T-cell (primary cell): ENCODE measurements at regions not wholly inside any gene's neighbourhood (a gene's known extent, or its start where the extent isn't known, plus 50 kb on each side); places are given as distances from the start of the nearest gene placed in this dataset.

Experiments
- ATAC-seq, 4 experiments: fragments of 200-7000 bp in 3 of 4; fragments of 150-1000 bp in 1 of 4; cut with Tn5 transposase; replicated peaks in 1 of 4; 1 replicate in 3 of 4; 2 replicates in 1 of 4; pipeline ENCODE4 v1.10.0; 2021; ENCODE audit warnings: moderate library complexity in 3 of 4, mild to moderate bottlenecking in 2 of 4, moderate number of reproducible peaks in 1 of 4
- CTCF ChIA-PET, 2 donors: fragments of 300-600 bp; sonication (Branson Sonifier 250); formaldehyde crosslinking; loops; one replicate each; lab custom pipeline; 2022; ENCODE audit warnings: antibody characterized with exemption in 2 of 2; lab: Charles Lee
- POLR2A ChIA-PET, 2 donors: fragments of 300-600 bp; sonication (Branson Sonifier 250); formaldehyde crosslinking; loops; one replicate each; lab custom pipeline; 2022; ENCODE audit warnings: antibody characterized with exemption in 2 of 2; lab: Charles Lee
- DNase-seq, 35 experiments: peaks; one replicate each; pipeline versions ENCODE4 v3.0.0 to v3.0.0-alpha.2; 2013 to 2023
- H3K27ac ChIP-seq: one replicate; pipeline ENCODE4 v1.5.1; 2013; ENCODE audit warnings: low read length
- H3K27me3 ChIP-seq, 2 experiments: replicated peaks in 1 of 2; 1 replicate in 1 of 2; 2 replicates in 1 of 2; pipeline versions ENCODE4 v1.6.1 to v1.7.0; 2013; ENCODE audit warnings: low read length in 1 of 2, mixed read lengths in 1 of 2; ENCODE audit not compliant: control insufficient read depth in 2 of 2, insufficient read depth in 2 of 2; ENCODE audit errors: extremely low read depth in 1 of 2
- H3K36me3 ChIP-seq, 2 donors: 1 replicate in 1 of 2; 2 replicates in 1 of 2; pipeline versions ENCODE4 v1.6.1 to v1.7.0; 2013; ENCODE audit warnings: low read length in 1 of 2; ENCODE audit not compliant: control insufficient read depth in 2 of 2, insufficient read depth in 1 of 2; ENCODE audit errors: extremely low read depth in 1 of 2
- H3K4me1 ChIP-seq, 2 experiments: 1 replicate in 1 of 2; 2 replicates in 1 of 2; pipeline versions ENCODE4 v1.6.1 to v1.7.0; 2013; ENCODE audit warnings: low read length in 2 of 2, mixed read lengths in 1 of 2; ENCODE audit not compliant: insufficient read depth in 2 of 2, control insufficient read depth in 1 of 2; ENCODE audit errors: extremely low read depth in 1 of 2
- H3K4me3 ChIP-seq, 2 donors: 1 replicate in 1 of 2; 2 replicates in 1 of 2; pipeline versions ENCODE4 v1.5.1 to v1.7.0; 2013; ENCODE audit warnings: mild to moderate bottlenecking in 2 of 2, low read length in 1 of 2, moderate library complexity in 1 of 2; ENCODE audit not compliant: control insufficient read depth in 1 of 2; ENCODE audit errors: extremely low read depth in 1 of 2
- H3K9me3 ChIP-seq: 2 replicates; pipeline ENCODE4 v1.7.0; 2013
- H3K27ac Mint-ChIP-seq, 2 donors: one replicate each; pipeline ENCODE4 v1.8.0; 2020 to 2021; ENCODE audit warnings: mild to moderate bottlenecking in 2 of 2, mixed read lengths in 2 of 2
- H3K27me3 Mint-ChIP-seq, 2 donors: one replicate each; pipeline ENCODE4 v1.8.0; 2021 to 2022; ENCODE audit warnings: mixed read lengths in 2 of 2
- H3K36me3 Mint-ChIP-seq: one replicate; pipeline ENCODE4 v1.8.0; 2021; ENCODE audit warnings: mixed read lengths
- H3K4me1 Mint-ChIP-seq, 3 donors: one replicate each; pipeline ENCODE4 v1.8.0; 2020 to 2022; ENCODE audit warnings: mixed read lengths in 3 of 3, mild to moderate bottlenecking in 1 of 3
- H3K4me3 Mint-ChIP-seq, 3 donors: one replicate each; pipeline ENCODE4 v1.8.0; 2020 to 2022; ENCODE audit warnings: mild to moderate bottlenecking in 3 of 3, mixed read lengths in 3 of 3, moderate library complexity in 3 of 3
- H3K9me3 Mint-ChIP-seq, 3 donors: one replicate each; pipeline ENCODE4 v1.8.0; 2020 to 2022; ENCODE audit warnings: mixed read lengths in 3 of 3
- whole genome bisulfite sequencing: methylation state at CpG from one replicate; pipeline ENCODE4 v1.1.5; 2013; ENCODE audit warnings: missing lambda C conversion rate; ENCODE audit not compliant: insufficient coverage; 5-methylcytosine and 5-hydroxymethylcytosine counted together

DNA sequence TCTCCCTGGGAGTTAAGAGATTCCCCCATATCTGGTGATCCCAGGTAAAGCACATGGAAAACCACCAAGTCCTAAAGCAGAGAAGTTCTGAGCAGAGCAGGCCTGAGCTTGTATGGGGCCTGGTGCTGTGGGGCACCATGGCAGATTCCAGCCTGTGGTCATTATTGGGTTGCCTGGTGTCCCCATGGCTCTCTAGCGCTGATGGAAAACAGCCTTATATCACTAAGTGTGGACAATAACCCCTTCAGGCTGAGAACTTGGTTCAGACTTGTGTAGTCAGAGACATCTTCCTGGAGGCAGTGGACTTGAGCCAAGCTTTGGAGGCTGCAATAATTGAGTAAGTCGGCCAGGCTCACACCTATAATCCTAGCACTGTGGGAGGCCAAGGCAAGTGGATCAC lies 96.8 kb downstream of the MCFD2 start:
- Mint-ChIP-seq H3K27me3 (peaks cover 3 to 4% of the 10 kb centered on the region in 2 donors), H3K36me3 (no peaks in the 10 kb centered on the region), H3K4me1 (no peaks in the 10 kb centered on the region), H3K4me3 (no peak overlapping the region), H3K9me3 (no peaks in the 10 kb centered on the region), H3K27ac (no peak overlapping the region)
- ChIA-PET CTCF (no interaction called here), POLR2A (no interaction called here)
- Histone ChIP-seq H3K27me3 (peaks cover 0 to 33% of the 10 kb centered on the region in 2 experiments), H3K27ac (no peak overlapping the region), H3K9me3 (no peaks in the 10 kb centered on the region), H3K4me1 (no peaks in the 10 kb centered on the region), H3K4me3 (no peak overlapping the region), H3K36me3 (no peaks in the 10 kb centered on the region)
- WGBS = 93% methylated on average over 2 of the region's 2 CpGs
- ATAC-seq (no peak), DNase-seq (no peak)

DNA sequence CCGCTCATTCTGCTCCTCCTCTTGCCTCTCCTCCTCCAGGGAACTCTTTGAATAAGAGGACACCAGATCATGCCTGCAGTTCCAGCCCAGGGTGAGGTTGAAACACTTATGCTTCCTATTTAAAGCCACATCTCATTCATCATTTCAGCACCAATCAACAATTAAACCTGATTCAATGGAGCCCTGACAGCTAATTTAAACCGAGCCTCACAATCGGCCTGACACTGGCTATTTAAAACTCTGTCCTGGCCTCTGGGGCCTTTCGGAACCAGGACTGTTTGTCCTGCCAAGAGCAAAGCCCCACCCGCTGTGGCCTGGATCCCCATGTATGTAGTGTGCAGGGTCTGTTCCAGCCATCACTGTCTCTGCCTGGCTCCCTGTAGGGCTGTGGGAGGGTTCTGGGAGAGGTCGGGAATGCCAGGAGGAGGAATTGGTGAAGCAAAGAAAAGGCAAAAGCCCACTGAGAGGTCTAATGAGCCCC lies 97.4 kb downstream of the MCFD2 start:
- CTCF ChIA-PET = no interaction called here
- H3K27me3 Mint-ChIP-seq = peaks cover 3% of the 10 kb centered on the region in 2 donors
- Histone ChIP-seq H3K27me3 (peaks cover 0 to 30% of the 10 kb centered on the region in 2 experiments), H3K4me3 (no peak overlapping the region), H3K36me3 (no peaks in the 10 kb centered on the region), H3K9me3 (no peaks in the 10 kb centered on the region), H3K27ac (no peak overlapping the region), H3K4me1 (no peaks in the 10 kb centered on the region)
- DNase-seq = no peak
- H3K4me1 Mint-ChIP-seq = no peaks in the 10 kb centered on the region
- H3K27ac Mint-ChIP-seq = no peak overlapping the region
- no peak overlapping the region for H3K4me3 Mint-ChIP-seq
- H3K9me3 Mint-ChIP-seq = no peaks in the 10 kb centered on the region
- POLR2A ChIA-PET = no interaction called here
- 79% methylated on average over 6 of the region's 6 CpGs for WGBS
- ATAC-seq = no peak
- no peaks in the 10 kb centered on the region for H3K36me3 Mint-ChIP-seq

DNA sequence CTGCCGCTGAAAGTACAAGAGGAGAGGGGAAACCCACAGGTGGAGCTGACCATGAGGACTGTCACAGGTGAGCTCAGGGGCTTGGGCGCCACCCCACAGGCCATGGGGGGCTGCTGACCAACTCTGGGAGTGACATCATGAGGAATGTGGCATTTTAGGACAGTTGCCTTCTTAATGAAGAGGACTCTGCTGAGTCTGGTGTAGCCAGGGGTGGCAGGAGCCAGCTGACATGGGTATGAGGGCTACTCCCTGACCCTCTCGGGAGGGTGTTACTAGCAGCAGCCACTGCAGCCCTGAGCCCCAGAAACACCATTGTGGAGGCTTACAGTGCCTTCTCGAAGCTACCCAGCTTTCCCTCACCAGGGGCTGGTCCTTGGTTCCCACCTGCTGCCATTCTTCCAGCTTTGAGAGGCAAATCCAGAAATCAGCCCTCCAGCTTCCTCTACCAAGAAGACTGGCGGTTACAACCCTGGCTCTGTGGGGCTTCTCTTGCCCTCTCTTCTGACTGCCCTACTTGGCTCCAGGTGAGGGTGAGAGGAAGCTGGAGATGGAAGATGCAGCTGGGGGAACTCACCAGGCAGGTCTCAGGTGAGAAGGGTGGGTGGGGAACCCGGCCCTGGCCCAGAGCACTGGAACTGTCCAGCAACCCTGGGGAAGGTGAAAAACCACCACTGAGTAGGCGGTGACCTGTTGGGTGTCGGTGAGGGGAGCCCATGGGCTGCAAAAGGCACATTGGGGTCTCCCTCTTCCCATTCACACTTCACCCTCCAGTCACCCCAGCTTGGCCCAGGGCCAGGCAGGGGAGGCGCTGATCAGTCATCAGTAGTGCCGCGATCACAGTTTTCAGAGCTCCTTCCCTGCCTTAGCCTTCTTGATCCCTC lies 98.5 kb downstream of the MCFD2 start:
- H3K9me3 Mint-ChIP-seq = no peaks in the 10 kb centered on the region
- H3K27me3 ChIP-seq = peaks cover 0 to 28% of the 10 kb centered on the region in 2 experiments
- H3K36me3 Mint-ChIP-seq = no peaks in the 10 kb centered on the region
- POLR2A ChIA-PET = interaction anchor here in 1 of 2 donors (0.8 kb wide), 1 partner anchor 22 kb away, joined by 3 read pairs; no protein-coding TSS in a partner anchor
- 92% methylated on average over 4 of the region's 11 CpGs for WGBS
- no peaks in the 10 kb centered on the region for H3K9me3 ChIP-seq
- no peak overlapping the region for H3K4me3 ChIP-seq
- no peaks in the 10 kb centered on the region for H3K36me3 ChIP-seq
- H3K4me1 Mint-ChIP-seq = no peaks in the 10 kb centered on the region
- no peak overlapping the region for H3K27ac ChIP-seq
- CTCF ChIA-PET = no interaction called here
- DNase-seq (no peak), ATAC-seq (no peak)
- no peak overlapping the region for H3K27ac Mint-ChIP-seq
- no peak overlapping the region for H3K4me3 Mint-ChIP-seq
- H3K4me1 ChIP-seq = no peaks in the 10 kb centered on the region
- H3K27me3 Mint-ChIP-seq = peaks cover 5 to 6% of the 10 kb centered on the region in 2 donors

DNA sequence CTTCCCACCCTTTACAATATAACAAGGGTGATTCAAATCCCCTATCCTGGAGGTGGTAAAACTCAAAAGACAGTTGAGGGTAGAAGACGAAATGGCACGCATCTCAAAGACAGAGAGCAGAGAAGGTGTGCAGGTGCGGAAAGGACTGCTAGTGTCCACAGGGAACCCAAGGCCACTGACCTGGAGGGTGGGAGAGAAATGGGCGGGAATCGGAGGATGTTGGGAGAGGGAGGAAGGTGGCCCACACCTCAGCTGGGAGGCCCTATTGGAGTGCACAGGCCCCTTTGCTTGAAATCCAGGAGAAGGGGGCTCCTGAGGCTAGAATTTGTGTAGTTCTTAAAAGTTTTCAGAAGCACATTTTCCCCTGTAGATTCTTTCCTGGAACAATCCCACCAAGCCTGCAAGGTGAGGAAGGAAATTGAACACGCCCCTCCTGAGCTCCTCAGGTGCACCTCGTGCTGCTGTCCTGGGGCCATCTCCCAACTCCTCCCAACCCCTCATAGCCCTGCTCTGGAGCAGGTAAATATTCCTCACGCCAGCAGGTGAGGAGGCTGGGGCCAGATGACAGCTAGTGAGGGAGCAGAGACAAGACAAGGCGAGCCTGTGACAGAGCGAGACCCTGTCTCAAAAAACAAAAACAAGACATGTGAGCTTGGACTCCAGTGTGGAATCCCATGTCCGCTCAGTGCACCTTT lies 99.3 kb downstream of the MCFD2 start:
- Histone ChIP-seq H3K9me3 (no peaks in the 10 kb centered on the region), H3K4me3 (no peak overlapping the region), H3K4me1 (no peaks in the 10 kb centered on the region), H3K36me3 (no peaks in the 10 kb centered on the region), H3K27me3 (peaks cover 0 to 27% of the 10 kb centered on the region in 2 experiments), H3K27ac (no peak overlapping the region)
- Mint-ChIP-seq H3K36me3 (no peaks in the 10 kb centered on the region), H3K27ac (no peak overlapping the region), H3K9me3 (no peaks in the 10 kb centered on the region), H3K27me3 (peaks cover 7 to 11% of the 10 kb centered on the region in 2 donors), H3K4me3 (no peak overlapping the region), H3K4me1 (no peaks in the 10 kb centered on the region)
- 89% methylated on average over 8 of the region's 11 CpGs for WGBS
- ChIA-PET POLR2A (interaction anchor here (0.5 to 0.8 kb wide), 2 partner anchors 21 to 118 kb away, joined by 3 to 6 read pairs; no protein-coding TSS in a partner anchor), CTCF (no interaction called here)
- ATAC-seq (no peak), DNase-seq (no peak)

DNA sequence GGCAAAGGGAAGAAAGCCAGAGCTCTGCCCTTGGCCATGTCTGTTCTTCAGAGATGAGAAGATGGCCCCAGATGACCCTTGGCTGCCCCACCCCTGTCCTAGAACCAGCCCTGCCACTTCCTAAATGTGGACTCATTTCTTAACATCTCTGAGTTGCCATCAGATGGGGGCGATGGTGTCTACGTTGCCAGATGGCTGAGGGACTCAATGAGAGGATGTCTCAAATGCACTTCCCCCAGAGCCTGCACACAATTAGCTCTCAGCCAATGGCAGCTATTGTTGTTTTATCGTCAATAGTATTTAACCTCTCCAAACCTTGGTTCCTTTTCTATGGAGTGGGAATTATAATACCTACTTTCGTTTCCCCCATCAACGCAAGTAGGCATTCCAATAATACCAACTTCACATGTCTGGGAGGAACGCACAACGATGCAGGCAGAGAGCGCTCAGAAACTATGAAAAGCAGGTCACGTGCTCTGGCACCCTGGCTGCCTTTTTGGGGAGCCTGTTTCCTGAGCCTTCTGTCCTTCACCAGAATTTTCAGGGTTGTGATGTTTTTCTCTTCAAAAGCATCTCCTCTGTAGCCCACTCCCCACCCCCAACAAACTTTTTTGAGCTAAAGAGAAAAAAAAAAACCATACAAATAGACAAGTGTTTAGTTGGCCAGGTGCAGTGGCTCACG lies 100.3 kb downstream of the MCFD2 start:
- no peaks in the 10 kb centered on the region for H3K36me3 ChIP-seq
- ATAC-seq = no peak
- no peak for DNase-seq
- no peak overlapping the region for H3K27ac Mint-ChIP-seq
- H3K27me3 Mint-ChIP-seq = peaks cover 7 to 9% of the 10 kb centered on the region in 2 donors
- no peak overlapping the region for H3K4me3 ChIP-seq
- H3K27ac ChIP-seq = no peak overlapping the region
- 91% methylated on average over 5 of the region's 10 CpGs for WGBS
- H3K4me1 ChIP-seq = no peaks in the 10 kb centered on the region
- H3K9me3 ChIP-seq = no peaks in the 10 kb centered on the region
- H3K4me3 Mint-ChIP-seq = no peak overlapping the region
- ChIA-PET POLR2A (interaction anchor here in 1 of 2 donors (0.5 kb wide), 1 partner anchor 117 kb away, joined by 6 read pairs; no protein-coding TSS in a partner anchor), CTCF (no interaction called here)
- peaks cover 0 to 25% of the 10 kb centered on the region in 2 experiments for H3K27me3 ChIP-seq
- H3K4me1 Mint-ChIP-seq = no peaks in the 10 kb centered on the region
- H3K36me3 Mint-ChIP-seq = no peaks in the 10 kb centered on the region
- H3K9me3 Mint-ChIP-seq = no peaks in the 10 kb centered on the region
